ENCODE measurements at regions not wholly inside any gene's neighbourhood (a gene's known extent, or its start where the extent isn't known, plus 50 kb on each side); places are given as distances from the start of the nearest gene placed in this dataset.

DNA sequence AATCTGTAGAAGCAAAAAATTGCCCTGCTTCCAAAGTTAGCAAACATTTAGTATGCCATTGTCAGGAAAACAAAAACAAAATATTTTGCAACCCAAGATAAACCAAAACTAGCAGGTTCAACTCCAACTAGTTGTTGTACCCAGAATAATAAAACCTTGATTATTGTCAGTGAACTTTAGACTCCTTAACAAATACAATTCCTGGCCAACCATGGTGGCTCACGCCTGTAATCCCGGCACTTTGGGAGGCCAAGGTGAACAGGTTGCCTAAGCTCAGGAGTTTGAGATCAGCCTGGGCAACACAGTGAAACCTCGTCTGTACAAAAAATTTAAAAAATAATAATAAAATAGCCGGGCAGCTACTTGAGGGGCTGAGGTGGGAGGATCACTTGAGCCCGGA lies 53.6 kb upstream of the EPCAM start:
- DNase-seq: no peak

DNA sequence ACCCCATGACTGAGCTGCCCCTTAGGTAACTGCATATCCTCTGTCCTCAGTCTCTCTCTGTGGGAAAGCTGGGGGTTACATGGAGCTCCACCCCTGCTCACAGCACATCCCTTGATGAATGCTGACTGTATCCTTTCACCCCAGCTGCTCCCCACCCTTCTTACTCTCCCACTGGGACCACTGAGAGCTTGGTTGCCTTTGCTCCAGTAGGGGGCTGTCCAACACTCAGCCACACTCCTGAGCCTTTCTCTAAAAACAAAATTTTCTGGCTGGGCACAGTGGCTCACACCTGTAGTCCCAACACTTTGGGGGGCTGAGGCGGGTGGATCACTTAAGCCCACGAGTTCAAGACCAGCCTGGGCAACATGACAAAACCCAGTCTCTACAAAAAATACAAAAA lies 55.4 kb upstream of the EPCAM start:
- DNase-seq: no peak

DNA sequence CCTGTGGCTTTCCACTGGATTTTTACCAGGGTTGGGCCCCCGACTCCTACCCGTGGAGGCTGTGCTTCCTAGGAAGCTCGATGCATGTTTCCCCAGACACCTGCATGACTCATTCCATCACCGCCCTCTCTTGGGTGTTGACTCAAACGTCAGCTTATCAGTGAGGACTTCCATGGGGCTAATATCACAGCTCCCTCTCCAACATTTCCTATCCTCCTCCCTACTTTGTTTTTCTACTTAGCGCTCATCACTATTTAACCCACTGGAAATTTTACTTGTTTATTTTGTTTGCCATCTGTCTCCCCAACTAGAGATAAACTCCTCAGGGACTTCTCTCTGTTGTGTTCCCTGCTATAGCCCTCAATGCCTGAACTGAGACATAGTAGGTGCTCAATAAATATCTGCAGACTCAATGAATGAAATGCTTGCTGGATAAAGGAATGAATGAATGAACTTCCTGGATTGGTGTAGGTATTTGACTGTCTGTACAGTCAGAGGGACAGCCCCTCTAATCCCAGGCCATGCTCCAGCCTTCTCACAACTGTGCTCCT lies 55.9 kb upstream of the EPCAM start:
- DNase-seq: no peak

- DNase-seq: no peak
Observed at GRCh38 chr2:47312491-47312850, 56.6 kb upstream of the EPCAM start.

- no peak for DNase-seq
Observed at GRCh38 chr2:47311764-47312490, 57.2 kb upstream of the EPCAM start.

DNA sequence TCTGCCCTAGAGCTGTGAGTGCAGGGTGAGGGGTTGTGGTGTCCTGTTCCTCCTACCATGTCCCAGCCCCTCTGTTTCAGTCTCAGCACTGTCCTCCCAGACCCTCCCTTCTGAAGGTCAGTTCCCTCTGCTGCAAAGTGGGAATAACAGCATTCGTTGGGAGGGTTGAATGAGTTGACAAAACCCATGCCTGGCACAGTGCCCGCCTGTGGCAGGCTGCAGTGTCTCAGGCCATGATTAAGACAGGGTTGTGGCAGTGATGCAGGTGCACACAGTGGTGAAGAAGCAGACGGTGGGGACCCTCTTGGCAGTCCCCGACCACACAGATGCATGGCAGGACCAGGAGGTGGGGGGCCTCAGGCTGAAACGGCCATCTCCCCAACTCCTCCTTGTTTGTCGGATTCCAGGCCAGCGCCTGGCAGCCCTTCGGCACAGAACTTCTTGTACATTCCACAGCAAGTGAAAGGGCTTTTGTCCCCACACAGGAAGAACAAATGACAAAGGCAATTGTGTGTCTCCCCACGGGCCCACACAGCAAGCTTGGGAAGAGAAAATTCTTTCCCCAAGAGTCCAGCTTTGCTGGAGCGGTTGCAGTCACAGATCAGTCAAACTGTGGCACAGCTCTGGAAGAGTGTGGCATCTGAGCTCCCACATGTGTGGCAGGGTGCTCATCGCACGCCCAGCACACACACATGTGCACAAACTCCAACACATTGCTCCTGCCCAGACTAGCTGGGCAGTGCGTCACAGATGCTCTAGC lies 58.1 kb upstream of the EPCAM start:
- DNase-seq: no peak

GRCh38 chr2:47309952-47310800 lies 58.9 kb upstream of the EPCAM start:
- DNase-seq: peak; percentile 18

DNA sequence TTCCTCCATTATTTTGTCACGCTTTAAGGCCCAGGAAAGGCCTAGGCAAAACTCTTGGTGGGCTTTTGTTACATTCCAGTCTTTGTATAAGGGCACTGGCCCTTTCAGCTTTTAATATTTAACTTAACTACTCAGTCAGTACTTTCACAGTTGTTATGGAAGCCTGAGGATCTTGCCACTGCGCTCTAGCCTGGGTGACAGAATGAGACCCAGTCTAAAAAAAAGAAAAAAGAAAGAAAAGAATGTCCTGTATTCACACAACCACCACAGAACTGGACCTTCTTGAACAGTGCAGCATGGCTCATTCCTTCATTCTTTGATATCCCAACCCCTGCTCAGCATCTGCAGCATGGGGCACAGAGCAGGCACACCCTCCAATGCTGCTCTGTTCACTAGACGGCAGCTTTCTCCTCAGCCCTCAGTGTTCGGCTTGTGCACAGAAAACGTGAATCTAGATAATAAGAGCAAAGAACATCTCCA lies 59.6 kb upstream of the EPCAM start:
- DNase-seq: no peak

DNA sequence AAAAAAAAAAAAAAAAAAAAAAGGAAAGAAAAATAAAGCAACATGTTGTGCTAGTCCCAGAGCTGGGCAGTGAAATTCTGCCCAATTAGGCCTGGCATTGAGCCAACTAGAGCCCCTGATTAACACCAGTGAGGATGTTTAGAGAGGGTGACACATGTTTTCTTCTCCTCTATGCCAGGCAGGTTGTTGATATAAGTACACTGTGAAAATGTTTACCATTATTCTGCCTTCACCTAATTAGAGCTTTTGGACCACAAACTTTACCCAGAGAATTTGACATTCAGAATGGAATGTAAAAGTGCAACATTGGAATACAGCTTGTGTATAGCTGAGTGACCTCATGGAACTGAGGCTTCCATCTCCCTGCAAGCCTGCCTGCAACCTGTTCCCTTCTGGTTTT lies 62.0 kb upstream of the EPCAM start:
- DNase-seq: no peak

DNA sequence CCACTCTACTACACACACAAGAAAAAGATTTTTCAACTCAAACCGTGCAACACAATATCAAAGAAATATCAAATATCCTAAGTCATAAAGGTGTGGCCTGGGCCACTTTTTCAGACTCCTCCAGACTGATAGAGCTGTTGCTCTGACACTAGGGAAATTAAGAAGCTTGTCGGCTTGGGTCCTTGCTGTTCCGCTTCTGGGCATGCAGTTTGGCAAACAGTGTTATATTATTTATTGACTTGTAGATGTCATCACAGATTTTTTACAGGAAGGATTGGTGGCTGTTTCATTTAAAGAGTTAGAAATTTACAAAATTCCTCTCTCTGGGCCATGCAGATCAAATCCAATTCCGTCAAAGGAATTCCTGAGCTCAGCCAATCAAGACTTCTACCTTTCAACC lies 64.5 kb upstream of the EPCAM start:
- no peak for DNase-seq

DNA sequence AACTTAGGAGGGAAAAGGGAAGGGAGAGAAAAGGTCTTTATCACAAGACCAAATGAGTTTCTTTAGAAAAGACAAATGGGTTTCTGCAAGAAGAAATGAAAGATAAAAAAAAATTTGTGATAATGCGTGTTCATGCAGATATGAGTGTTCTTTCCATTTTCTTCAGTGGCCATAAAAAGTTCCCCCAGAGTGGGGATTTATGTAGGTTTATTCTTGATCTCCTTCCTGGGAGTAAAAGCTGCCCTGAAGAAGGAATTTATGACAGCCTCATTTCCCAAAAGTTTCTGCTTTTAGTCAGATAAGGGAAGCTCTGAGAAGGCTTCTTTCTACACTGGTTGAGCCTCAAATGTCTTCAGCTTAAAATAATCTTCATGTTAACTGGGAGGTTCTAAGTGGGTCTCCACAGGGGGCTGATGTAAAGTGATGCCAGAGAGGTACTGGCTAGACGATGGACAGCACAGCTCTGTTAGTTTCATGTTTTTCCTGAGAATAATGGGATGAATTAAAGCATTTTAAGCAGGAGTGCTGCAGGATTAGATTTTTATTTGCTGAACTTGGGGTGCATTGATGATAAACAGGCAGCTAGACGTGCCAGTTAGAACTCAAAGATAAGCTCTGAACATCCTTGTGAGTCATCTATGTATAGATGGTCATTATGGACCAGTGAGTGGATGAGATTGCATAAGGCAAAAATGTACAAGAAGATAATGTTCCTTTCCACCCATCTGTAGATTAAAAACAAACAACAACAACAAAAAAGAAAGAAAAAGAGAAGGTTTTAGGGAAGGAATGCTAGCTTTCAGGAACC lies 65.6 kb upstream of the EPCAM start:
- no peak for DNase-seq

- DNase-seq: no peak
Observed at GRCh38 chr2:47302308-47302707, 66.8 kb upstream of the EPCAM start.

DNA sequence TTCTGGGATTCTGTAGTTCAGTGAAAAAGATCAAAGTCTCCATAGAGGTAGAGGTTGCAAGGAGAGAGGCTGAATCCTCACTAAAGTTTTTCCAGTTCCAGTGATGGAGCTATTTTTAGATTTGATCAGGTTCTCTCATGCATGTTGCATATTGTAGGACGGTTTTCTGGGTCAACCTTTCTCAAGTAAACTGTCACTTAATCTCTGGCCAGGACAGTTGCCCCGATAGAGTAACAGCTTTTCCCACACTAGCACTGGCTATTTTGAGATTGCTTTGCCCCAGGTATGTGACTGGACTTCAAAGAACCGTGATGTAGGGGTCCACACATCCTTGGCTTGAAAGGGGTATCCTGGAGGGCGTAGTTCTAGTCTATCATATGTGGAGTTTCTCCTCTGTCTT lies 67.4 kb upstream of the EPCAM start:
- no peak for DNase-seq

GRCh38 chr2:47301277-47301618 lies 67.9 kb upstream of the EPCAM start:
- DNase-seq: no peak

GRCh38 chr2:47300609-47301276 lies 68.4 kb upstream of the EPCAM start:
- no peak for DNase-seq

DNA sequence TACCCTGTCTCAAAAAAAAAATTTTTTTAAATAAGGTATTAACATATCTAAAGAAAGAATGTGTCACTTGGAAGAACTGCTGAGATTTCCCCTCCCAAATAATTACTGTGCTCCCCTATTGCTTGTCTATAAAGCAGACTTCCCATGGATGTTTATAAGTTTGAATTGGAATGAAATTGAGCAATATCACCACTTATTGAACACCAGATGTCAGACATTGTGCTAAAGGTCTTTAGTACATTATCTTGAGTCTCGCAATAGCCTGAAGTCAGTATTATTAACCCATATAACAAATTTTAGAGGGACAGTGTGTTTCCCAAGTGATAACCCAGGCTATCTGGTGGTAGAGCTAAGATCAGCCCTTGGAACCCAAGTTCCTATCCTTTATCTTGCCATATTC lies 69.0 kb upstream of the EPCAM start:
- no peak for DNase-seq

DNA sequence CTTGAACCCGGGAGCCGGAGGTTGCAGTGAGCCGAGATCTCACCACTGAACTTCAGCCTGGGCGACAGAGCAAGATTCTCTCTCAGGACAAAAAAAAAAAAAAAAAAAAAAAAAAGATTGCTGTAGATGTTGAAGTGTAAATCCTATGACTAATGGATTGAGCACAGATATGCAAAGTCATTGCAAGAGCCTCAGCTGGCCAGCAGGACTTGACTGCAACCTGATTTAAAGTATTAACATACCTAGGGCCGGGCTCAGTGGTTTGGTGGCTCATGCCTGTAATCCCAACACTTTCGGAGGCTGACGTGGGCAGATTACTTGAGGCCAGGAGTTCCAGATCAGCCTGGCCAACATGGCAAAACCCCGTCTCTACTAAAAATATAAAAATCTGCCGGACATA lies 69.6 kb upstream of the EPCAM start:
- DNase-seq: no peak

GRCh38 chr2:47298771-47299170 lies 70.3 kb upstream of the EPCAM start:
- no peak for DNase-seq

DNA sequence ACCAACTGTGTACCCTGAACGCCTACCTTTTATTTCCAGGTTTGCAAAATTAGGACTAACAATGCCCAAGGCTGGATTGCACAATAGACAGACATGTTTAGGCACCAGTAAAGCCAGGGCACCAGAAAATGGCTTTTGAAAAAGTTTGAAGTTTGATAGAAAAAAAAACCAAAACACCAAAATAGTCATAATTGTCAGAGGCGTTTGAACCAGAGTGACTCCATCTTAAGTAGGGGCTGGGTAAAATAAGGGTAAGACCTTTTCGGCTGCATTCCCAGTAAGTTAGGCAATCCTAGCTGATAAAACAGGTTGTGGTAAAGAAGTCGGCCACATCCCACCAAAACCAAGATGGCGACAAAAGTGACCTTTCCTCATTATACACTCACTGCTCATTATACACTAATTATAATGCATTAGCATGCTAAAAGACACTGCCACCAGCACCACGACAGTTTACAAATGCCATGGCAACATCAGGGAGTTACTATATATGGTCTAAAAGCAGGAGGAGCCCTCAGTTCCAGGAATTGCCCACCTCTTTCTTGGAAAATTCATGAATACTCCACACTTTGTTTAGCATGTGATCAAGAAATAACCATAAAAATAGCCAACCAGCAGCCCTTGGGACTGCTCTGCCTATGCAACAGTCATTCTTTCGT lies 71.2 kb upstream of the EPCAM start:
- no peak for DNase-seq

DNA sequence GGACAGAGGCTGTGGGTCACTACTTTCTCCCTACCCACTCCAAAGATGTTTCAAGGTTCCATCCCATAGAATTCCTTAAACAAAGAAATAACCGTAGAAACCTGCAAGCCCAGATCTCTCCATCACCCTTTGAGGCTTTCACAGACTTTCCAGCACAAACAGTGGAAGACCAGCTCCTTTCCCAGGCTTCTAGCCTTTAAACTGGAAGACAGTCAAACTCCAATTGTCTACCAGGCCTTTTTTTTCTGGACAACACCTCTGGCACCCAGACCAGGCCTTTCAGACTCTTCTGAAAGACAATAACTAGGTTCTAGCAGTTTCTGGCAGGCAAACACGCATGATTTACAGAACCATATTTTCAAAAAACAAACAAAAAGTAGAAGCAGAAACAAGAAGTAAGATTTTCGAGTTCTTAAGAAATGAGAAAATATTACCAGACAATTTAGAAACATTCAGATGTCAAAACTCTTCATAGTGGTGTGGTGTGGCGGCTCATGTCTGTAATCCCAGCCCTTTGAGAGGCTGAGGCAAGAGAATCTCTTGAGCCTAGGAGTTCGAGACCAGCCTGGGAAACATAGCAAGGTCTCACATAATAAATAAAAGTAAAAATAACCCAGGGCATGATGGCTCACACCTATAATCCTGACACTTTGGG lies 73.0 kb upstream of the EPCAM start:
- no peak for DNase-seq
